ENCODE measurements at regions not wholly inside any gene's neighbourhood (a gene's known extent, or its start where the extent isn't known, plus 50 kb on each side); places are given as distances from the start of the nearest gene placed in this dataset.

GRCh38 chr10:129207297-129207696, 259.7 kb upstream of the MGMT start:
- TF ChIP-seq EZH2phosphoT487 (IDR thresholded peaks at IDR 0.05) (no peak), EZH2 (IDR thresholded peaks at IDR 0.05) (no peak)
- TF ChIP-seq, protein P1, sequence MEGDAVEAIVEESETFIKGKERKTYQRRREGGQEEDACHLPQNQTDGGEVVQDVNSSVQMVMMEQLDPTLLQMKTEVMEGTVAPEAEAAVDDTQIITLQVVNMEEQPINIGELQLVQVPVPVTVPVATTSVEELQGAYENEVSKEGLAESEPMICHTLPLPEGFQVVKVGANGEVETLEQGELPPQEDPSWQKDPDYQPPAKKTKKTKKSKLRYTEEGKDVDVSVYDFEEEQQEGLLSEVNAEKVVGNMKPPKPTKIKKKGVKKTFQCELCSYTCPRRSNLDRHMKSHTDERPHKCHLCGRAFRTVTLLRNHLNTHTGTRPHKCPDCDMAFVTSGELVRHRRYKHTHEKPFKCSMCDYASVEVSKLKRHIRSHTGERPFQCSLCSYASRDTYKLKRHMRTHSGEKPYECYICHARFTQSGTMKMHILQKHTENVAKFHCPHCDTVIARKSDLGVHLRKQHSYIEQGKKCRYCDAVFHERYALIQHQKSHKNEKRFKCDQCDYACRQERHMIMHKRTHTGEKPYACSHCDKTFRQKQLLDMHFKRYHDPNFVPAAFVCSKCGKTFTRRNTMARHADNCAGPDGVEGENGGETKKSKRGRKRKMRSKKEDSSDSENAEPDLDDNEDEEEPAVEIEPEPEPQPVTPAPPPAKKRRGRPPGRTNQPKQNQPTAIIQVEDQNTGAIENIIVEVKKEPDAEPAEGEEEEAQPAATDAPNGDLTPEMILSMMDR (IDR thresholded peaks at IDR 0.05): no peak
